ENCODE measurements at regions not wholly inside any gene's neighbourhood (a gene's known extent, or its start where the extent isn't known, plus 50 kb on each side); places are given as distances from the start of the nearest gene placed in this dataset.

DNA sequence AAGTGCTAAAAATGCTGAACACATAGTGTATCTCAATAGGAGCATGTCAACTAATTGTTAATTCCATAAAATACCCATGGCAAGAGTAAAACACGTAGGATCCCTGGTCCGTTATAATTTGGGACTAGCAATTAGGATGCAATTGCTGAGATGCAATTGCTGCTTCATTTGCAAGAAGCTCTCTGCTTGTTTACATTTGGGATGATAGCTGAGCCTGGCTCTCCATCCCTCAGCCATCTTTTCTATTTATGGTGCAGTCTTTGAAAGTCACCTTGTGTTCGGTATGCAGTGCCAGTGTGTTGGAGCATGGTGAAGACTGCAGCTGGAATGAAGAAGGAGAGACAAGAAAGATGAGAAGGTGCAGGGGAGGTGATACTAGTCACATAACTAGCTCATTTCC is 191.3 kb downstream of the SNX10 start:
- Histone ChIP-seq H3K27me3 (no peaks in the 10 kb centered on the region), H3K9me3 (peaks cover 0 to 4% (median 0%) of the 10 kb centered on the region in 4 donors), H3K36me3 (no peaks in the 10 kb centered on the region), H3K4me3 (no peak overlapping the region), H3K27ac (no peak overlapping the region), H3K4me1 (no peaks in the 10 kb centered on the region)
- 78 to 85% (median 82%) methylated on average over 3 of the region's 3 CpGs for WGBS, 5 donors
- no peak for TF ChIP-seq POLR2A (IDR thresholded peaks at IDR 0.05)
- no peak for TF ChIP-seq EP300 (IDR thresholded peaks at IDR 0.05)
- TF ChIP-seq, protein P1, sequence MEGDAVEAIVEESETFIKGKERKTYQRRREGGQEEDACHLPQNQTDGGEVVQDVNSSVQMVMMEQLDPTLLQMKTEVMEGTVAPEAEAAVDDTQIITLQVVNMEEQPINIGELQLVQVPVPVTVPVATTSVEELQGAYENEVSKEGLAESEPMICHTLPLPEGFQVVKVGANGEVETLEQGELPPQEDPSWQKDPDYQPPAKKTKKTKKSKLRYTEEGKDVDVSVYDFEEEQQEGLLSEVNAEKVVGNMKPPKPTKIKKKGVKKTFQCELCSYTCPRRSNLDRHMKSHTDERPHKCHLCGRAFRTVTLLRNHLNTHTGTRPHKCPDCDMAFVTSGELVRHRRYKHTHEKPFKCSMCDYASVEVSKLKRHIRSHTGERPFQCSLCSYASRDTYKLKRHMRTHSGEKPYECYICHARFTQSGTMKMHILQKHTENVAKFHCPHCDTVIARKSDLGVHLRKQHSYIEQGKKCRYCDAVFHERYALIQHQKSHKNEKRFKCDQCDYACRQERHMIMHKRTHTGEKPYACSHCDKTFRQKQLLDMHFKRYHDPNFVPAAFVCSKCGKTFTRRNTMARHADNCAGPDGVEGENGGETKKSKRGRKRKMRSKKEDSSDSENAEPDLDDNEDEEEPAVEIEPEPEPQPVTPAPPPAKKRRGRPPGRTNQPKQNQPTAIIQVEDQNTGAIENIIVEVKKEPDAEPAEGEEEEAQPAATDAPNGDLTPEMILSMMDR (IDR thresholded peaks at IDR 0.05), result no peak
- TF ChIP-seq POLR2AphosphoS5 (IDR thresholded peaks at IDR 0.05), result no peak
- no peak for DNase-seq
- intact Hi-C loops (cut with DNase I; ENCODE audit: low total_unique reads), result no loop called here

DNA sequence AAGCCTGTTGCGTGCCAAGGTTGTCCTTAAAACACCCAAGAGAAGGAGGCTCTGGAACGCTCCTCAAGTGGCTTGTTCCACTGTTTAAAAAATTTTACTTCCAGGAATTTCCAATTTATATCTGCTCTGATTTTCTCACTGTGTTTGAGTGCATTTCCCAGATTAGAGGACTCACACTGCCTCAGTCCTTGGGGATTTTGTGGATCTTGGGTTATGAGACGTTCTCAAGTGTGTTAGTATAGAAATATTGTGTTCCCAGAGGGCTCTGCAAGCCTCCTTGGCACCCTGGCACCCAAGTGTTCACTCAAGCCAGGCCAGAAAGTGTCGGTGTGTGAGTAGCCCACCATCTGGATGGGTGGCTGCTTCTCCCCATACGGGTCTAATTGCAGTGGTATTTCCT is 192.2 kb downstream of the SNX10 start:
- no peak for DNase-seq
- intact Hi-C loops (cut with DNase I; ENCODE audit: low total_unique reads), result no loop called here
- WGBS, 5 donors, result 87 to 88% (median 88%) methylated on average over 5 of the region's 5 CpGs
- Histone ChIP-seq H3K9me3 (peaks cover 0 to 4% (median 0%) of the 10 kb centered on the region in 4 donors), H3K36me3 (no peaks in the 10 kb centered on the region), H3K27me3 (no peaks in the 10 kb centered on the region), H3K4me3 (no peak overlapping the region), H3K4me1 (no peaks in the 10 kb centered on the region), H3K27ac (no peak overlapping the region)
- TF ChIP-seq EP300 (IDR thresholded peaks at IDR 0.05) (no peak), POLR2AphosphoS5 (IDR thresholded peaks at IDR 0.05) (no peak), POLR2A (IDR thresholded peaks at IDR 0.05) (no peak)
- TF ChIP-seq, protein P1 (IDR thresholded peaks at IDR 0.05), result no peak

DNA sequence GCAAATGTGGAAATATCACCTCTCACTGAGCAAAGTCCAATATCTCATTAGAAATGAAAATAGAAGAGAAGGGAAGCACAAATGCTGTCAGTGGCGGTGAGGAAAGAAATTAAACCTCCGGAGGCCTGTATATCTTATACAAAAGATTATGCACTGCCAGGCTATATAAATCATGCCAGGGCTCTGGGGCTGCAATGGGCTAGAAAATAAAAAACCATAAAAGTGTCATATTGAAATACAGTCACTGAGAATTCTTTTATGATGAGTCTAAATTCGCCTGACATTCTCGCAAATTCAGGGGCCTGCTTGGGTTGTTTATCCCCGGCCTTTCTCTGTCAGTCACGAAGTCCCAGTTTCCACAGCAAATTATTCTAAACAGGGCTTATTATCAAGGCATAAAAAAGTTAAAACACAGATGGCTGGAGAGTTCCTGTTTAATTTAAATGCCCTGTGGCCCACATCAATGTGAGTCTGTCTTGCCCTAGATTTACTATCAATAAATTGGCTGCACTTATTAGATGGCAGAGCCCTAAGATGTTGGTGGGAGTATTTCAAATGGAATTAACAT is 193.8 kb downstream of the SNX10 start:
- intact Hi-C loops (cut with DNase I; ENCODE audit: low total_unique reads), result no loop called here
- Histone ChIP-seq H3K27ac (no peak overlapping the region), H3K4me1 (peaks cover 0 to 7% (median under 1%) of the 10 kb centered on the region in 4 donors), H3K4me3 (no peak overlapping the region), H3K27me3 (no peaks in the 10 kb centered on the region), H3K36me3 (no peaks in the 10 kb centered on the region), H3K9me3 (peaks cover 0 to 4% (median 0%) of the 10 kb centered on the region in 4 donors)
- WGBS, 5 donors, result 83 to 91% (median 85%) methylated on average over 6 of the region's 6 CpGs
- DNase-seq, result no peak
- TF ChIP-seq POLR2AphosphoS5 (IDR thresholded peaks at IDR 0.05) (no peak), EP300 (IDR thresholded peaks at IDR 0.05) (no peak), POLR2A (IDR thresholded peaks at IDR 0.05) (no peak)
- TF ChIP-seq, protein P1 (IDR thresholded peaks at IDR 0.05), result no peak

DNA sequence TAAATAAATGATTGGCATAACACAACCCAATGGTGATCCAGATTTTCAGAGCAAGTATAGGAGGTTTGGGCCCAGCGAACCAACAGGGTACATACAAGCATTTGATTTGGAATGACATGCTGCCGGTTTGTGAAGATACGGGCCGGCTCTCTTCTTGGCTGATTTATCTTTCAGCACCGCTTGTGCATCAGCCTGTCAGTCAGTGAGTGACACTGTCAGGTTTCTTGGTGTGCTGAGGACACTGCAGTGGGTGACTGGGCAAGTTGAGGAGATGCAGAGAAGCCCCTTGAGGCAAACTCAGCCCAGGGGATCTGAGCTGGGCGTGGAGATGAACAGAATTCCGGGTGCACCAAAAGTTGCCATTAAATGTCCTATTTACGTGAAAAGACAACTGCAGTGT is 194.5 kb downstream of the SNX10 start:
- Histone ChIP-seq H3K27me3 (no peaks in the 10 kb centered on the region), H3K9me3 (peaks cover 0 to 4% (median 0%) of the 10 kb centered on the region in 4 donors), H3K4me3 (no peak overlapping the region), H3K36me3 (no peaks in the 10 kb centered on the region), H3K4me1 (peaks cover 0 to 14% (median 4%) of the 10 kb centered on the region in 4 donors), H3K27ac (no peak overlapping the region)
- no peak for TF ChIP-seq POLR2AphosphoS5 (IDR thresholded peaks at IDR 0.05)
- TF ChIP-seq, protein P1 (IDR thresholded peaks at IDR 0.05), result no peak
- DNase-seq, result no peak
- intact Hi-C loops (cut with DNase I; ENCODE audit: low total_unique reads), result no loop called here
- WGBS, 5 donors, result 88 to 96% (median 95%) methylated on average over 8 of the region's 8 CpGs

All from stomach (tissue), 8 donors.